SU-DHL-6 (cell line): ENCODE measurements at regions not wholly inside any gene's neighbourhood (a gene's known extent, or its start where the extent isn't known, plus 50 kb on each side); places are given as distances from the start of the nearest gene placed in this dataset.

Experiments
- EZH2phosphoT487 ChIP-seq: fragments of 200-600 bp; sonication (generic), shearing (Covaris generic); conservative IDR thresholded peaks from 2 replicates; pipeline ENCODE4 v1.6.1; 2018; ENCODE audit warnings: mild to moderate bottlenecking, antibody characterized with exemption, low read length, moderate library complexity, mixed read lengths
- TF ChIP-seq, protein P1 (sequence below): fragments of 200-600 bp; sonication (generic); IDR thresholded peaks from one replicate; pipeline ENCODE4 v1.5.1; 2017; ENCODE audit warnings: antibody characterized with exemption, mild to moderate bottlenecking, low read length, moderate library complexity; ENCODE audit not compliant: insufficient read depth, poor library complexity, severe bottlenecking

GRCh38 chrX:46209768-46210167 is 335.5 kb downstream of the ZNF674 start:
- TF ChIP-seq, protein P1, sequence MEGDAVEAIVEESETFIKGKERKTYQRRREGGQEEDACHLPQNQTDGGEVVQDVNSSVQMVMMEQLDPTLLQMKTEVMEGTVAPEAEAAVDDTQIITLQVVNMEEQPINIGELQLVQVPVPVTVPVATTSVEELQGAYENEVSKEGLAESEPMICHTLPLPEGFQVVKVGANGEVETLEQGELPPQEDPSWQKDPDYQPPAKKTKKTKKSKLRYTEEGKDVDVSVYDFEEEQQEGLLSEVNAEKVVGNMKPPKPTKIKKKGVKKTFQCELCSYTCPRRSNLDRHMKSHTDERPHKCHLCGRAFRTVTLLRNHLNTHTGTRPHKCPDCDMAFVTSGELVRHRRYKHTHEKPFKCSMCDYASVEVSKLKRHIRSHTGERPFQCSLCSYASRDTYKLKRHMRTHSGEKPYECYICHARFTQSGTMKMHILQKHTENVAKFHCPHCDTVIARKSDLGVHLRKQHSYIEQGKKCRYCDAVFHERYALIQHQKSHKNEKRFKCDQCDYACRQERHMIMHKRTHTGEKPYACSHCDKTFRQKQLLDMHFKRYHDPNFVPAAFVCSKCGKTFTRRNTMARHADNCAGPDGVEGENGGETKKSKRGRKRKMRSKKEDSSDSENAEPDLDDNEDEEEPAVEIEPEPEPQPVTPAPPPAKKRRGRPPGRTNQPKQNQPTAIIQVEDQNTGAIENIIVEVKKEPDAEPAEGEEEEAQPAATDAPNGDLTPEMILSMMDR, result no peak
- no peak for TF ChIP-seq EZH2phosphoT487
